ENCODE measurements at regions not wholly inside any gene's neighbourhood (a gene's known extent, or its start where the extent isn't known, plus 50 kb on each side); places are given as distances from the start of the nearest gene placed in this dataset.

DNA sequence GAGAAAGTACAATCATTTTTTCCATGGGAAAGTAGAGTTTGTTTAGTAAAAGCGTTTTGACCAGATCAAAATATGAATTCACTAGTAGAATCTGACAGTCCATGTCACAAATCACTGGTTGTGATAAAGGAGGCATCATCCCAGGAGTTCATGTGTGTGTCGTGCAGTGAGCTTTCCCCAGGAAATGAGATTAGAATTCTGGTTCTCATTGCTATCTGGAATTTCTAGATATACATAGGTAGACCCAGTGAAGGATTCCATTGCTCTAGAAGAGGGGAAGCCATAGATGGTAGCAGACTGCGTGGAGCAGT lies 206.6 kb downstream of the NCK2 start:
- Histone ChIP-seq H3K27me3 (no peaks in the 10 kb centered on the region), H3K36me3 (no peaks in the 10 kb centered on the region), H3K4me1 (no peaks in the 10 kb centered on the region), H3K9me3 (no peaks in the 10 kb centered on the region), H3K27ac (no peak overlapping the region), H3K4me3 (no peak overlapping the region)
- TF ChIP-seq, protein P1, sequence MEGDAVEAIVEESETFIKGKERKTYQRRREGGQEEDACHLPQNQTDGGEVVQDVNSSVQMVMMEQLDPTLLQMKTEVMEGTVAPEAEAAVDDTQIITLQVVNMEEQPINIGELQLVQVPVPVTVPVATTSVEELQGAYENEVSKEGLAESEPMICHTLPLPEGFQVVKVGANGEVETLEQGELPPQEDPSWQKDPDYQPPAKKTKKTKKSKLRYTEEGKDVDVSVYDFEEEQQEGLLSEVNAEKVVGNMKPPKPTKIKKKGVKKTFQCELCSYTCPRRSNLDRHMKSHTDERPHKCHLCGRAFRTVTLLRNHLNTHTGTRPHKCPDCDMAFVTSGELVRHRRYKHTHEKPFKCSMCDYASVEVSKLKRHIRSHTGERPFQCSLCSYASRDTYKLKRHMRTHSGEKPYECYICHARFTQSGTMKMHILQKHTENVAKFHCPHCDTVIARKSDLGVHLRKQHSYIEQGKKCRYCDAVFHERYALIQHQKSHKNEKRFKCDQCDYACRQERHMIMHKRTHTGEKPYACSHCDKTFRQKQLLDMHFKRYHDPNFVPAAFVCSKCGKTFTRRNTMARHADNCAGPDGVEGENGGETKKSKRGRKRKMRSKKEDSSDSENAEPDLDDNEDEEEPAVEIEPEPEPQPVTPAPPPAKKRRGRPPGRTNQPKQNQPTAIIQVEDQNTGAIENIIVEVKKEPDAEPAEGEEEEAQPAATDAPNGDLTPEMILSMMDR (IDR thresholded peaks at IDR 0.05): no peak
- TF ChIP-seq POLR2A (IDR thresholded peaks at IDR 0.05): no peak
- no peak for DNase-seq

DNA sequence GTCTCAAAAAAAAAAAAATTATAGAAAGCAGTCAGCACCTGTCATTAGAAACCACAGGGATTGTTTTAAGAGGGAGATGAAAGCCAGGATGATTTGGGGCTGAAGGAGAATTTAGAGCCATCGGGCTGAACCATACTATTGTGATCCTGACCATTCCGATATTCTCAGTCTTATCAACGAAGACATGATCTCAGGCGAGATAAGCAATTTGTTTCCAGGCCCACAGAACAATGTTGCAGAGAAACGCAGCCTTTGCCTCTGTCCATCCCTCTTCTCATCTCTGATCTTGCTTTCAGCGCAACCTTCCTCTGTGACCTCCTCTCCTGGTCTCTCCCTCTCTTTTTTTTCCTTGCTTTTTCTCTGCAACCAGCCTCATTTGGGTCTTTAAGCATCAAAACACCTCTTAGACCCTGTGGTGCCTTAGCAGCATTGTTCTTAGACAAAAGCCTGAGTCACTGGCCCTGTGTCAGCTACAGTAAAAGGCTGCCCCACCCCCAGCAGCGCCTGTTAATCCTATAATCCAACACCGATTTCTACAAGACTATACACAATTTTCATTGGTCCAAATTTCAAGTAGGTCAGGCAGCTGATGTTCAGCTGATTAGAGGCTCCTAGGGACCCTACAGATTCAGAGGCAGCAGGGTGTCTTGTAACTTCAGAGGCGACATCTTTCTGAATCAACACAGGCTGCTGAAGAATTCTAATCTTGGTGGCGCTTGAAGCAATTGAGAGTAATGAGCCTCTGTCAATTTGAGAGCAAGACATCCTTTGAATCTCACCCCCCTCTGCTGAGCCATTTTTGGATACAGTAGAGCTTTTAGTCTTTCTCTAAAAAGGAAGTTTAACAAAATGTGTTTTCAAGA lies 206.0 kb downstream of the NCK2 start:
- Histone ChIP-seq H3K4me3 (no peak overlapping the region), H3K36me3 (no peaks in the 10 kb centered on the region), H3K9me3 (no peaks in the 10 kb centered on the region), H3K27me3 (no peaks in the 10 kb centered on the region), H3K27ac (no peak overlapping the region), H3K4me1 (no peaks in the 10 kb centered on the region)
- no peak for DNase-seq
- no peak for TF ChIP-seq POLR2A (IDR thresholded peaks at IDR 0.05)
- TF ChIP-seq, protein P1 (IDR thresholded peaks at IDR 0.05): no peak

DNA sequence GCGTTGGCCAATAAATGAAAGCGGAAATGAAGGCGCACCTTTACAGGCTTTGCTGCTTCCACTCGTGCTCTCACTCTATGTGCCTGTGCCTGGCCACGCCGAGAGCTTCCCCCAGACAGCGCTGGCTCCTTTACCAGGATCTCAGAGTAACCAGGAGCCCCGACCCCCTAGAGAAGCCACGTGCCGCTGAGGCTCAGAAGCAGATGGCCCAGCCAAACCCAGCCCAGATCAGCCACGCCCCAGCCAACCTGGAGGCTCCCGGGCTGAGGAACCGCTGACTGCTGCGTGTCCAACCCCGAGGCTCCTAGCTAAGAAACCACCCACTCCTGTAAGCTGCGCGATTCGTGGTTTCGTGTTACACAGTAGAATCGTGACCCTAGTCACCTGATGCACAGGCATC lies 199.3 kb downstream of the NCK2 start:
- no peak overlapping the region for H3K4me3 ChIP-seq
- no peaks in the 10 kb centered on the region for H3K36me3 ChIP-seq
- no peak for TF ChIP-seq POLR2A (IDR thresholded peaks at IDR 0.05)
- TF ChIP-seq, protein P1 (IDR thresholded peaks at IDR 0.05): no peak
- no peak overlapping the region for H3K27ac ChIP-seq
- H3K27me3 ChIP-seq: no peaks in the 10 kb centered on the region
- no peaks in the 10 kb centered on the region for H3K4me1 ChIP-seq
- no peak for DNase-seq
- H3K9me3 ChIP-seq: no peaks in the 10 kb centered on the region
